ENCODE measurements at regions not wholly inside any gene's neighbourhood (a gene's known extent, or its start where the extent isn't known, plus 50 kb on each side); places are given as distances from the start of the nearest gene placed in this dataset.

GRCh38 chr10:81817596-81818170 lies 57.3 kb upstream of the NRG3 start:
- no peaks in the 10 kb centered on the region for H3K36me3 ChIP-seq (ENCODE audit: control insufficient read depth, insufficient read depth, low read length)
- H3K4me1 ChIP-seq (ENCODE audit: control insufficient read depth, insufficient read depth, low read length) = no peaks in the 10 kb centered on the region
- no peak overlapping the region for H3K4me3 ChIP-seq (ENCODE audit: low read depth, low read length)
- H3K27me3 ChIP-seq (ENCODE audit: control insufficient read depth, insufficient read depth, low read length) = no peaks in the 10 kb centered on the region
- H3K9me3 ChIP-seq (ENCODE audit: control insufficient read depth, insufficient read depth, low read length) = no peaks in the 10 kb centered on the region
- 98% methylated on average over 6 of the region's 9 CpGs for WGBS (ENCODE audit: insufficient coverage)
- no peak overlapping the region for H3K27ac ChIP-seq (ENCODE audit: low read depth, low read length)
- DNase-seq (ENCODE audit: low read depth in 4 of 6, low spot score in 6 of 6) = no peak

- H3K9me3 ChIP-seq (ENCODE audit: control insufficient read depth, insufficient read depth, low read length) = no peaks in the 10 kb centered on the region
- H3K4me3 ChIP-seq (ENCODE audit: low read depth, low read length) = no peak overlapping the region
- no peak for DNase-seq (ENCODE audit: low read depth in 4 of 6, low spot score in 6 of 6)
- H3K27ac ChIP-seq (ENCODE audit: low read depth, low read length) = no peak overlapping the region
- no CpG with 5 or more reads among the region's 1 CpG for WGBS (ENCODE audit: insufficient coverage)
- H3K36me3 ChIP-seq (ENCODE audit: control insufficient read depth, insufficient read depth, low read length) = no peaks in the 10 kb centered on the region
- H3K27me3 ChIP-seq (ENCODE audit: control insufficient read depth, insufficient read depth, low read length) = no peaks in the 10 kb centered on the region
- H3K4me1 ChIP-seq (ENCODE audit: control insufficient read depth, insufficient read depth, low read length) = no peaks in the 10 kb centered on the region
Measured at GRCh38 chr10:81820418-81820817, 54.6 kb upstream of the NRG3 start.
